Coronary artery (tissue), 2 donors: ENCODE measurements at regions not wholly inside any gene's neighbourhood (a gene's known extent, or its start where the extent isn't known, plus 50 kb on each side); places are given as distances from the start of the nearest gene placed in this dataset.

Experiments used
- DNase-seq: peaks from one replicate; pipeline ENCODE4 v3.0.0-alpha.2; 2017; ENCODE audit warnings: low spot score
- H3K27ac ChIP-seq, 2 donors: fragments of 200-600 bp; sonication (generic); one replicate each; pipeline ENCODE4 v1.5.1; 2016 to 2019
- H3K4me3 ChIP-seq: fragments of 200-600 bp; sonication (generic); 2 replicates; pipeline ENCODE4 v1.5.1; 2016; ENCODE audit warnings: mild to moderate bottlenecking, moderate library complexity
- TF ChIP-seq, protein P1 (sequence below): fragments of 200-600 bp; sonication (generic); IDR thresholded peaks from one replicate; pipeline ENCODE4 v1.5.1; 2019; ENCODE audit warnings: antibody characterized with exemption

DNA sequence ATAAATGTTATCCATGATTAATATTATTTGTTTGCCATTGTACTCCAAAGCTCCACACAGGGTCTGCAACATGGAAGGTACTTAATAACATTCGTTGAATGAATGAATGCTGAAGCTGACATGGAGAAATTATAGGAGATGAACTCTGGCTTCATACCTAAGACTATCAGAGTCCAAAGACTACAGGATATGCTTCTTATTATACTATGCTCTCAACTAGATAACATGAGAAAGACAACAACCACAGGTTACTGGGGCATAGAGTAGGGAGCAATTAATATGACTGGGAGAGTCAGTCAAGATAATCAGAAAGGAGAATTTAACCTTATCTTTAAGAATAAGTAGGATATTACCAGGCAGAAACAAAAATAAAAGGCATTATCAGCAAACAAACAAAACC lies 236.3 kb upstream of the SOX5 start:
- no peak overlapping the region for H3K27ac ChIP-seq
- no peak for DNase-seq
- no peak overlapping the region for H3K4me3 ChIP-seq
- TF ChIP-seq, protein P1, sequence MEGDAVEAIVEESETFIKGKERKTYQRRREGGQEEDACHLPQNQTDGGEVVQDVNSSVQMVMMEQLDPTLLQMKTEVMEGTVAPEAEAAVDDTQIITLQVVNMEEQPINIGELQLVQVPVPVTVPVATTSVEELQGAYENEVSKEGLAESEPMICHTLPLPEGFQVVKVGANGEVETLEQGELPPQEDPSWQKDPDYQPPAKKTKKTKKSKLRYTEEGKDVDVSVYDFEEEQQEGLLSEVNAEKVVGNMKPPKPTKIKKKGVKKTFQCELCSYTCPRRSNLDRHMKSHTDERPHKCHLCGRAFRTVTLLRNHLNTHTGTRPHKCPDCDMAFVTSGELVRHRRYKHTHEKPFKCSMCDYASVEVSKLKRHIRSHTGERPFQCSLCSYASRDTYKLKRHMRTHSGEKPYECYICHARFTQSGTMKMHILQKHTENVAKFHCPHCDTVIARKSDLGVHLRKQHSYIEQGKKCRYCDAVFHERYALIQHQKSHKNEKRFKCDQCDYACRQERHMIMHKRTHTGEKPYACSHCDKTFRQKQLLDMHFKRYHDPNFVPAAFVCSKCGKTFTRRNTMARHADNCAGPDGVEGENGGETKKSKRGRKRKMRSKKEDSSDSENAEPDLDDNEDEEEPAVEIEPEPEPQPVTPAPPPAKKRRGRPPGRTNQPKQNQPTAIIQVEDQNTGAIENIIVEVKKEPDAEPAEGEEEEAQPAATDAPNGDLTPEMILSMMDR = no peak

GRCh38 chr12:24177889-24178288 lies 228.4 kb upstream of the SOX5 start:
- no peak for DNase-seq
- Histone ChIP-seq H3K27ac (no peak overlapping the region), H3K4me3 (no peak overlapping the region)
- TF ChIP-seq, protein P1 = no peak

GRCh38 chr12:24175929-24176328 lies 226.5 kb upstream of the SOX5 start:
- no peak overlapping the region for H3K27ac ChIP-seq
- no peak for DNase-seq
- TF ChIP-seq, protein P1 = no peak
- no peak overlapping the region for H3K4me3 ChIP-seq

- Histone ChIP-seq H3K4me3 (no peak overlapping the region), H3K27ac (no peak overlapping the region)
- TF ChIP-seq, protein P1 = no peak
- no peak for DNase-seq
Measured at GRCh38 chr12:24175284-24175683, 225.8 kb upstream of the SOX5 start.

- TF ChIP-seq, protein P1 = no peak
- DNase-seq = no peak
- Histone ChIP-seq H3K27ac (no peak overlapping the region), H3K4me3 (no peak overlapping the region)
Measured at GRCh38 chr12:24173067-24173466, 223.6 kb upstream of the SOX5 start.

DNA sequence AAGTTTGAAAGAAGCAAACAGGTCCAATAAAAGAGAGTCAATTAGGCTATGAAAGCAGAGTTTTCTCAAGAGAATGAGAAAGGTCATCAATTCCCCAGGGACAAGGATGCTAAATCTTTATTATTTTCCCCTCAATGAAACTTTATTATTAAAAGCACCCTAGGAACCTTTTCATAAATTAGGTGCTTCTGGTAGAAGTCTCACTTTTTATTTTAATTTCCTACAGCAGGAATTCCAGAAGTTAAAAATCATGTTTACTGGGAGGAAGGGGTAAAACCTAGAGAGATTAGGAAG lies 223.2 kb upstream of the SOX5 start:
- no peak for DNase-seq
- H3K4me3 ChIP-seq = no peak overlapping the region
- H3K27ac ChIP-seq = no peak overlapping the region
- TF ChIP-seq, protein P1 = no peak

DNA sequence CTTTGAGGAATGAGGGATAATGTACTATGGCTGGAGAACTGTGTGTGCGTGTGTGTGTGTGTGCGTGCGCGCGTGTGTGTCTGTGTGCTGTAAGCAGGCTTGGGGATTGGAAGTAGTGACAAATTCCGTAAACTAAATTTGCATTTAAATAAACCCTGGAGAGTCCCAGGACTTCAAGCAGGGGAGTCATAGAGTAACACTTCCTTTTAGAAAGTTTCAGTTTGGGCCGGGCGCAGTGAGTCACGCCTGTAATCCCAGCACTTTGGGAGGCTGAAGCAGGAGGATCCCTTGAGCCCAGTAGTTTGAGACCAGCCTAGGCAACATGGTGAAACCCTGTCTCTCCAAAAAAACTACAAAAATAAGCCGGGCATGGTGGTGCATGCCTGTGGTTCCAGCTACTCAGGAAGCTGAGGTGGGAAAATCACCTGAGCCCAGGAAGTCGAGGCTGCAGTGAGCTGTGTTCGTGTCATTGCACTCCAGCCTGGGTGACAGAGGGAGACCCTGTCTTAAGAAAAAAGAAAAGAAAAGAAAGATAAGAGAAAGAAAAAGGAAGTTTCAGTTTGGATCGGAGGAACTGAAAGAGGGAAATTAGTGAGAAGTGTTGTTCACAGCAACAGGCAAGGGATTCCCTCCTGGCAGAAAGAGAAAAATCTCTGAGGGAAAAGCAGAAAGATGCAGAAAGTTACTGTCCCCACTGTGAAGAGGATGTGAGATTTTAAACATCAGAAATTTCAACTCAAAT lies 222.7 kb upstream of the SOX5 start:
- H3K27ac ChIP-seq = no peak overlapping the region
- no peak overlapping the region for H3K4me3 ChIP-seq
- TF ChIP-seq, protein P1 = no peak
- no peak for DNase-seq
